ENCODE measurements at regions not wholly inside any gene's neighbourhood (a gene's known extent, or its start where the extent isn't known, plus 50 kb on each side); places are given as distances from the start of the nearest gene placed in this dataset.

- TF ChIP-seq EZH2 (IDR thresholded peaks at IDR 0.05; ENCODE audit: low read length, missing control alignments): no peak
- no peak for TF ChIP-seq CTCF (conservative IDR thresholded peaks at IDR 0.05 in 1 of 2, IDR thresholded peaks at IDR 0.05 in 1 of 2; ENCODE audit: low read depth in 1 of 2, low read length in 2 of 2)
Measured at GRCh38 chr9:530681-531080, 310.8 kb upstream of the DMRT1 start.

Measured in fibroblast of lung (primary cell).